PC-3 (cell line): ENCODE measurements at regions not wholly inside any gene's neighbourhood (a gene's known extent, or its start where the extent isn't known, plus 50 kb on each side); places are given as distances from the start of the nearest gene placed in this dataset.

Experiments used
- ATAC-seq: fragments of 200-7000 bp; cut with Tn5 transposase; 2 replicates; pipeline ENCODE4 v1.9.1; 2020; ENCODE audit warnings: mild to moderate bottlenecking, moderate library complexity
- BruUV-seq: library from RNA; stranded (reverse); fragments of 400-500 nt; replicated peaks from 2 replicates; lab custom pipeline; 2021; lab: Mats Ljungman, UMichigan
- CTCF ChIA-PET: fragments of 300-600 bp; sonication (Branson Sonifier 250); formaldehyde crosslinking; loops from one replicate; lab custom pipeline; 2022; ENCODE audit warnings: antibody characterized with exemption; lab: Charles Lee
- POLR2A ChIA-PET: fragments of 300-600 bp; sonication (Branson Sonifier 250); formaldehyde crosslinking; loops from one replicate; lab custom pipeline; 2022; ENCODE audit warnings: antibody characterized with exemption; ENCODE audit not compliant: unreplicated experiment; lab: Charles Lee
- DNase-seq: peaks from one replicate; pipeline ENCODE4 v3.0.0-alpha.2; 2015
- H2AFZ ChIP-seq: fragments of 300-600 bp; sonication (generic); 2 replicates; pipeline ENCODE4 v1.6.0; 2016; ENCODE audit warnings: antibody characterized with exemption, low read length
- H3F3A ChIP-seq: fragments of 300-600 bp; sonication (generic); one replicate; pipeline ENCODE4 v1.6.0; 2017; ENCODE audit warnings: antibody characterized with exemption, low read length, control low read depth, mild to moderate bottlenecking; ENCODE audit not compliant: unreplicated experiment
- H3K27ac ChIP-seq: fragments of 300-600 bp; sonication (generic); 2 replicates; pipeline ENCODE4 v1.5.1; 2016; ENCODE audit warnings: mild to moderate bottlenecking, low read length
- H3K27me3 ChIP-seq: fragments of 300-600 bp; sonication (generic); 2 replicates; pipeline ENCODE4 v1.6.1; 2016; ENCODE audit warnings: low read length, mixed read lengths
- H3K36me3 ChIP-seq: fragments of 300-600 bp; sonication (generic); 2 replicates; pipeline ENCODE4 v1.6.1; 2016; ENCODE audit warnings: low read depth, mixed run types, low read length, mixed read lengths
- H3K4me1 ChIP-seq: fragments of 300-600 bp; sonication (generic); 2 replicates; pipeline ENCODE4 v1.5.1; 2016; ENCODE audit warnings: low read length; ENCODE audit not compliant: insufficient read depth
- H3K4me2 ChIP-seq: fragments of 300-600 bp; sonication (generic); 2 replicates; pipeline ENCODE4 v1.6.0; 2016; ENCODE audit warnings: low read length
- H3K4me3 ChIP-seq: fragments of 300-600 bp; sonication (generic); 2 replicates; pipeline ENCODE4 v1.5.1; 2016; ENCODE audit warnings: mild to moderate bottlenecking, low read length, mixed read lengths
- H3K79me2 ChIP-seq: fragments of 300-600 bp; sonication (generic); 2 replicates; pipeline ENCODE4 v1.6.1; 2017; ENCODE audit warnings: low read length, mixed read lengths
- H3K9ac ChIP-seq: fragments of 300-600 bp; sonication (generic); 2 replicates; pipeline ENCODE4 v1.6.0; 2016; ENCODE audit warnings: mild to moderate bottlenecking, low read length
- H3K9me2 ChIP-seq: fragments of 300-600 bp; sonication (generic); replicated peaks from 2 replicates; pipeline ENCODE4 v1.6.1; 2016; ENCODE audit warnings: mixed run types, low read length, mixed read lengths
- H3K9me3 ChIP-seq: fragments of 300-600 bp; sonication (generic); 2 replicates; pipeline ENCODE4 v1.6.1; 2016; ENCODE audit warnings: low read length, mixed read lengths
- H4K20me1 ChIP-seq: fragments of 300-600 bp; sonication (generic); 2 replicates; pipeline ENCODE4 v1.6.1; 2016; ENCODE audit warnings: low read length, mixed read lengths
- CTCF ChIP-seq: fragments of 300-600 bp; sonication (generic); conservative IDR thresholded peaks from 2 replicates; pipeline ENCODE4 v1.5.1; 2017; ENCODE audit warnings: antibody characterized with exemption, low read depth, mild to moderate bottlenecking, low read length
- EZH2 ChIP-seq: fragments of 300-600 bp; sonication (generic); IDR thresholded peaks from one replicate; pipeline ENCODE4 v1.6.1; 2017; ENCODE audit warnings: antibody characterized with exemption, mild to moderate bottlenecking, low read length; ENCODE audit not compliant: unreplicated experiment
- EZH2phosphoT487 ChIP-seq: fragments of 300-600 bp; sonication (generic); IDR thresholded peaks from 2 replicates; pipeline ENCODE4 v1.6.1; 2018; ENCODE audit warnings: mild to moderate bottlenecking, antibody characterized with exemption, low read length, borderline replicate concordance
- intact Hi-C: fragments of 100-400 bp; cut with micrococcal nuclease; formaldehyde crosslinking; loops from 2 replicates; pipeline ENCODE4 v1.9.0; 2023

GRCh38 chr15:38893925-38894242, 329.3 kb upstream of the RASGRP1 start:
- no peaks in the 10 kb centered on the region for H3K79me2 ChIP-seq
- H3K27ac ChIP-seq = peak overlapping the region; percentile 56; the same call in 1 of the 2 replicates
- no peak for DNase-seq
- no peaks in the 10 kb centered on the region for H3K9me2 ChIP-seq
- peaks cover 3% of the 10 kb centered on the region for H3F3A ChIP-seq
- peaks cover 27% of the 10 kb centered on the region for H3K4me1 ChIP-seq
- peak; percentile 49 for ATAC-seq
- H3K9ac ChIP-seq = no peak overlapping the region
- no peaks in the 10 kb centered on the region for H3K36me3 ChIP-seq
- H2AFZ ChIP-seq = no peak overlapping the region
- no TSS peak for BruUV-seq
- no peaks in the 10 kb centered on the region for H3K9me3 ChIP-seq
- no peaks in the 10 kb centered on the region for H3K27me3 ChIP-seq
- ChIA-PET CTCF (no interaction called here), POLR2A (no interaction called here)
- intact Hi-C loops = no loop called here
- 0 out of 2 replicates have a peak overlapping the region, but pooled peaks have one; percentile 17 for H3K4me2 ChIP-seq
- H4K20me1 ChIP-seq = no peaks in the 10 kb centered on the region
- no peak for TF ChIP-seq EZH2phosphoT487
- no peak for TF ChIP-seq CTCF
- no peak for TF ChIP-seq EZH2
- no peak overlapping the region for H3K4me3 ChIP-seq

- Histone ChIP-seq H3K36me3 (no peaks in the 10 kb centered on the region), H3K27me3 (no peaks in the 10 kb centered on the region), H4K20me1 (no peaks in the 10 kb centered on the region), H3F3A (peaks cover 3% of the 10 kb centered on the region), H3K9me2 (no peaks in the 10 kb centered on the region), H3K79me2 (no peaks in the 10 kb centered on the region), H3K9me3 (no peaks in the 10 kb centered on the region), H3K4me1 (peaks cover 27% of the 10 kb centered on the region), H2AFZ (no peak overlapping the region), H3K9ac (no peak overlapping the region), H3K4me3 (no peak overlapping the region), H3K27ac (peak overlapping the region; percentile 56), H3K4me2 (peak overlapping the region; percentile 17)
- no peak for TF ChIP-seq CTCF
- no peak for TF ChIP-seq EZH2phosphoT487
- no peak for TF ChIP-seq EZH2
- CTCF ChIA-PET = no interaction called here
- peak; percentile 66 for ATAC-seq
- BruUV-seq = no TSS peak
- intact Hi-C loops = no loop called here
- DNase-seq = peak; percentile 75
- POLR2A ChIA-PET = no interaction called here
Measured at GRCh38 chr15:38894243-38894948, 329.8 kb upstream of the RASGRP1 start.
